GM19043 (cell line): ENCODE measurements at regions not wholly inside any gene's neighbourhood (a gene's known extent, or its start where the extent isn't known, plus 50 kb on each side); places are given as distances from the start of the nearest gene placed in this dataset.
A peak's percentile ranks its signal among the peaks of the same experiment; 100 is the strongest.

ENCODE experiments used
- ATAC-seq: cut with Tn5 transposase; IDR thresholded peaks from one replicate; pipeline ENCODE4 v1.9.1; 2021; ENCODE audit warnings: low read depth; ENCODE audit not compliant: unreplicated experiment

- ATAC-seq = no peak
These were observed 412.7 kb upstream of the FSHR start for GRCh38 chr2:49567021-49567420.

- no peak for ATAC-seq
These were observed 399.3 kb upstream of the FSHR start for GRCh38 chr2:49553658-49554057.

DNA sequence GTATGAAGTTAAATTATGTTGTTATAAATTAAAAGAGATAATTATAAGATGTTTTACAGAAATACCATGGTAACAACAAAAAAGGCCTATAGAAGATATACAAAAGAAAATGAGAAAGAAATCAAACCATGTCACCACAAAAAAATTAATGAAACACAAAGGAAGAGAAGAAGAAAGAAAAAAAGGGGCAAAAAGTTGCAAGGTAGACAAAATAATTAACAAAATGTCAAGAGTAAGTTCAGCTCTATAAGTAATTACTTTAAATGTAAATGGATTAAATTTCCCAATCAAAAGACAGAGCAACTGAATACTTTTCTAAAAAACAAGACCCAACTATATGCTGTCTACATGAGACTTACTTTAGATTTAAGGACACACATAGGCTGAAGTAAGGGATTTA, 378.4 kb upstream of the FSHR start:
- ATAC-seq = no peak

- ATAC-seq = no peak
These were observed 361.9 kb upstream of the FSHR start for GRCh38 chr2:49515996-49516782.

GRCh38 chr2:49514201-49514600, 359.9 kb upstream of the FSHR start:
- ATAC-seq = no peak

DNA sequence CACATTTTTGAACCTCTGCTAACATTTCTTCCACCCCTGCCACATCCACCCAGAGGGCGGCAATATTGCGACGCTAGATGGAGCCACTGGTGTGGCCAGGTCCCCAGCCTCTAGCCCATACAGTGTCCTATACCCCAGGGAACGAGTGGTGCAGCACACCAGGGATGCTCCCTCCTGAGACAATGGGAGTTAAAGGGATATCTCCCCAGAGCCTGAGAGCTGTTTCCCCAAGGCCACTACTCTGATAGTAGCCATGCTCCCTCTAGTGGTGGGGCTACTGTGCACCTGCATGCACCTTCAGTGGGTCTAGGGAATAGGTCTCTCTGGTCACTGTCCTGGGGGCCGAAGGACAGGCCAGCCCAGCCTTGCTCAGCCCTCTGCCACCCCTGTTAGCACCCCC, 336.4 kb upstream of the FSHR start:
- peak; percentile 65 for ATAC-seq

DNA sequence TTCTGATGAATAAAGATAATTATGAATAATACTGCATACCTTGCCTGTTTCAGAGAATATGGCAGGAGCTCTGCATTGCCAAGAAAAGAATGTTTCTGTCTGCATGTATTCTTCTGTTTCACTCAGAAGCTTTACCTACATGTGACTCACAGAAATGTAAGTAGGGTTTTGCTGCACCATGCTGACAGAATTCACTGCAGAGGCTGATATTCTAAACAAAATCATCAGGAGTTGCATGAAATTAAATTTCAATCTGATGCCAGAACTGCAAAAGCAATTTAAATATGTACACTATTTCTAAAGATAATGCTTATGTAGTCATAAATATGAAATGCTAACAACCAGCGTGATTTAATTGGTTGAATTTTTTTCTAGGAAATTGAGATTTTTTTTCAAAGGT, 332.8 kb upstream of the FSHR start:
- ATAC-seq = no peak

DNA sequence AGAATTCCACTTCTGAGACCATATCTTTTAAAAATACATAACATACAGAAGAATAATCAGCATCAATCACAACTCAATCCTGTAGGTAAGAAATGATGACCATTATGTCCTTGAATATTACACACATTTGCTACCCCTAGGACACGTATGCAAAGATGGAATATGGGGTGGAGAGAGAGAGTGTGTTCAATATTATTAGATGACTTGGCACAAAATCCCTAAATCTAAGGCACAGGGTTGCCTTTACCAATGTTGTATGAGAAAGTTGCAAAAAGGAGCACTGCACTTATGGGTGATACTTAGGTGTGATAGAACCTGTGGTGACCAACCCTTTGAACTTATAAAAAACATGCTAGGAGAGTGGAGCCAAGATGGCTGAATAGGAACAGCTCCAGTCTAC, 326.2 kb upstream of the FSHR start:
- no peak for ATAC-seq

DNA sequence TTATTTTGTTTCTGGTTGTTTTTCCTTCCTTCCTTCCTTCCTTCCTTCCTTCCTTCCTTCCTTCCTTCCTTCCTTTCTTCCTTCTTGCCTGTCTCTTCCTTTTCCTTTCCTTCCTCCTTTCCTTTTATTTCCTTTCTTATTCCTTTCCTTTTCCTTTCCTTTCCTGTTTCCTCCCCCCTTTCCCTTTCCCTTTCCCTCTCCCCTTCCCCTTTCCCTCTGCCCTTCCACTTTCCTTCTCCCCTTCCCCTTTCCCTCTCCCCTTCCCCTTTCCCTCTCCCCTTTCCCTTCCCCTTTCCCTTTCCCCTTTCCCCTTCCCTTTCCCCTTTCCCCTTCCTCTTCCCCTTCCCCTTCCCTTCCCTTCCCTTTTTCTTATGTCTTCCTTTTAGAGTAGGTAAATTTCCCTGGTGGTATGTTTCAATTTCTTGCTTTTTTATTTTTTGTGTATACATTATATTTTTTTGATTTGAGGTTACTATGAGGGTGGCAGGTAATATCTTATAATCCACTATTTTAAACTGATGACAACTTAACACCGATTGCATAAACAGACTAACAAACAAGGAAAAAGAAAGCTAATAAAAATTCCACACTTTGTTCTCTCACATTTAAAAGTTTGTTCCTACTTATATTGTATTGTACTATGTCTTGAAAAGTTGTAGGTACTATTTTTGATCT, 311.0 kb upstream of the FSHR start:
- no peak for ATAC-seq

- ATAC-seq = no peak
These were observed 305.1 kb upstream of the FSHR start for GRCh38 chr2:49459314-49459993.

DNA sequence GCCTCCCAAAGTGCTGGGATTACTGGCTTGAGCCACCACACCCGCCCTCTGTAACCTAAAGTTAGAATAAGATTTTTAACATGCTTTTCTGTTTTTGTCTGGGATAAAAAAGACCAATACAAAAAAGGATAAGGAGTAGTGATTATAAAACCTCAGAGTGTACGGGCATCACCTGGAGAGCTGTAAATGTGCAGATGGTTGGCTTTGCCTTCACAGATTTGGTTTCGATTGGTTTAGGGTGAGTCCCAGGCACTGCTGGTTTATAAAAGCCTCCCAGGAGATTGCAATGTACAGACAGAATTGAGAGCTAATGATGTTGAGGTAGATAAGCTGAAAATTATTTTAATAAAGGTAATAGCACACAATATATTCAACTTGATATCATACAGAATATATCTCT, 289.7 kb upstream of the FSHR start:
- no peak for ATAC-seq

DNA sequence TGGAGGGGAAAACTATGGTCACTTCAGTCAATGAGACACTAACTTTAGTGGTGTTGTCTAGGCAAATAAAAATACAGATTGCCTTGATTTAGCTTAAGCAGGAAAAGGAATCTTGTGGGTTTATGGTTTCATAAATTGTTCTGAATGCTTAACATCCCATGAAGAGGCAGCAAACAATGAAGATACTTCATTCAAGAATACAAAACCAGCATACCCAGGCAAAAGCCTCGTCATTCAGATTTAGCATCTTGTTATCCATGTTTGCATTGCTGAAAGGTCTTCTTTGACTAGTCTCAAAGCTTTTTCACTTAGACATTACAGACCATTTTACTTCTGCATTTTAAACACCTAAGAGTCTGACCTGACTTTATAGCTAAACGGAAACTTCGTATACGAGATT, 272.7 kb upstream of the FSHR start:
- no peak for ATAC-seq

- ATAC-seq = no peak
These were observed 261.9 kb upstream of the FSHR start for GRCh38 chr2:49416252-49416651.

GRCh38 chr2:49404108-49404507, 249.8 kb upstream of the FSHR start:
- no peak for ATAC-seq

- no peak for ATAC-seq
These were observed 249.3 kb upstream of the FSHR start for GRCh38 chr2:49403637-49404036.

DNA sequence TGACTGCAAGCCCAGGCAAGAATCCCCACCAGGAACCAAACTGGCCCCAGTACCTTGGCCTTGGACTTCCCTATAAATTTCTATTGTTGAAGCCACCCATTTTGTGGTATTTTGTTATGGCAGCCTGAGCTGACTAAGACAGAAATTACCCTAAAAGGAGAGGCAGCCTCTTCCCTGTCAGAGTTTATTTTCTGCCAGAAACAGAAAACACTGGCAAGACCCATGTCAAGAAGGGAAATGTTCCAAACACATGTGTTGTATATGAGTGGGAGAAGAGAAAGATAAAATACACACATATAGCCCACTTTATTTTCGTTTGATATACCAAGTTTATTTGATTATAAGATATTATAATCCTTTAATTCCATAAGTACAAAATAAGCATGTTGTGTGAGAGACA, 225.1 kb upstream of the FSHR start:
- no peak for ATAC-seq

DNA sequence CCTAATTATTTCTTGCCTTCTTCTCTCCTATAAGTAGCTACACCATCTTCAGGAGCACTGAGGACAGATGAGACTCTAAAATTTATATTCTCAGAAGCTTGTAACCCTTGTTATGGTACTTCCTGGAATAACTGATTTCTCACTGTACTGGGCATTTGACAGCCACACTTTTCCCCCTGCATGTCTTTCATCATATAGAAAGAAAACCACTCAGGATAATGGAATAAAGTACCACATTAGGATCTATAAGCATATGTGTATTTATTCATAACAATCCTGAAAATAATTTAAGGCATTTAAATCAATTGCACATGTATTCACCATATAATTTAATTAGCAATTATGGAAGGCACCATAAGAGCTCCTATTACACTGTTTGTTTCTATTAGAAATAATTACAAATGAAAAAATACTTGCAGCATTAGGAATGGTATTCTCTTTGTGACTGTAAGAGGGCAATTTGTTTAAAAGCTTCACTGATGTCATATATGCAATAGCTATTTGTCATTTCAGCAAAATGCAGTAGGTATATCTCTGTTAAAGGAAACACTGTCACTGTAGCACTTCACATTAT, 216.9 kb upstream of the FSHR start:
- ATAC-seq = no peak

GRCh38 chr2:49369650-49370049, 215.3 kb upstream of the FSHR start:
- ATAC-seq = no peak

- ATAC-seq = no peak
These were observed 214.8 kb upstream of the FSHR start for GRCh38 chr2:49369101-49369500.

DNA sequence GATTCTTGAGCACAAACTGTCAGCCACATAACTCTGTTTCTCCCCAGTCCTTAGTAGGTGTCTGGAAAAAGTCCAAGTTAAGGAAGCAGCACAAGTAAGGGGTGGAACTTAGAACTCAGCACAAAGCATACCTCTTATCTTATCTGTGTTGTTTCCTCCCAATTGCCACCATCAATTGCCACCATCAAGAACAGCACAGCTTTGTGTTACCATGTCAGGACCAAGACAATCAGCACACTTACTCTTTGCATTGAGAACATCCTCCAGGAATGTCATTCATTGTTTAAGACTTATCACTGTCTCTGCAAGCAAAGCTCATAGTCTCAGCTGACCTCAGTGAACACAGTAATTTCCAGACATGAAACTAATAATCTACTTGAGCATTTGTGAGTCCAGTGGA, 212.7 kb upstream of the FSHR start:
- ATAC-seq = no peak

DNA sequence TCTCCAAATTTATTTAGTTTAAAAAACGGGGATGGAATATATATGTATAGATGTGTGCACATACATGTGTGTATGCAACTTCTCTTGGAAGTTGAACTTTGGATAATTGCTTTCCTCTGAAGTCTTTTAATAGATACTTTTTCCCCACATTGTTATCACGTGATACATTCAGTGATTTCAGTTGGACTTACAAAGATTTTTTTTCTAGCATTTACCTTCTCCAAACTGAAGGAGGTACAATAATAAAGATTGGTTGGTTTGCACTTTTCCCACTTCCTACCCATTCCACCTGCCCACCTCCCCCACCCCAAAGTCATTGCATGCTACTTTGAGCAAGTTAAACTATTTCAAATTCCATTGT, 206.1 kb upstream of the FSHR start:
- no peak for ATAC-seq
